HG03135 (cell line): ENCODE measurements at regions not wholly inside any gene's neighbourhood (a gene's known extent, or its start where the extent isn't known, plus 50 kb on each side); places are given as distances from the start of the nearest gene placed in this dataset.
"Not testable (repeated sequence)": the region's sequence is repeated elsewhere in the genome, so short reads cannot be mapped to it uniquely, and the experiment has no call there.

Experiments used
- ATAC-seq: cut with Tn5 transposase; IDR thresholded peaks from one replicate; pipeline ENCODE4 v1.9.1; 2021; ENCODE audit warnings: mild to moderate bottlenecking, moderate library complexity; ENCODE audit not compliant: unreplicated experiment

GRCh38 chr2:57465967-57466366 is 580.6 kb upstream of the VRK2 start:
- no peak for ATAC-seq

GRCh38 chr2:57475391-57475790 is 571.2 kb upstream of the VRK2 start:
- no peak for ATAC-seq

- no peak for ATAC-seq
Observed at GRCh38 chr2:57479981-57480380, 566.6 kb upstream of the VRK2 start.

GRCh38 chr2:57488061-57488460 is 558.5 kb upstream of the VRK2 start:
- no peak for ATAC-seq

GRCh38 chr2:57490741-57491140 is 555.9 kb upstream of the VRK2 start:
- ATAC-seq: no peak

- ATAC-seq: no peak
Observed at GRCh38 chr2:57491213-57491612, 555.4 kb upstream of the VRK2 start.

- ATAC-seq: not testable (repeated sequence)
Observed at GRCh38 chr2:57493966-57494365, 552.6 kb upstream of the VRK2 start.

GRCh38 chr2:57497489-57498096 is 549.0 kb upstream of the VRK2 start:
- peak; percentile 72 for ATAC-seq

- no peak for ATAC-seq
Observed at GRCh38 chr2:57504787-57505186, 541.8 kb upstream of the VRK2 start.

- no peak for ATAC-seq
Observed at GRCh38 chr2:57509189-57509588, 537.4 kb upstream of the VRK2 start.

GRCh38 chr2:57510704-57511103 is 535.9 kb upstream of the VRK2 start:
- ATAC-seq: no peak

GRCh38 chr2:57515366-57515765 is 531.2 kb upstream of the VRK2 start:
- ATAC-seq: no peak

- peak; percentile 66 for ATAC-seq
Observed at GRCh38 chr2:57516698-57517340, 529.8 kb upstream of the VRK2 start.

- ATAC-seq: no peak
Observed at GRCh38 chr2:57523304-57523703, 523.3 kb upstream of the VRK2 start.

- ATAC-seq: no peak
Observed at GRCh38 chr2:57527685-57528084, 518.9 kb upstream of the VRK2 start.

- no peak for ATAC-seq
Observed at GRCh38 chr2:57528499-57528898, 518.1 kb upstream of the VRK2 start.

- no peak for ATAC-seq
Observed at GRCh38 chr2:57534358-57534757, 512.2 kb upstream of the VRK2 start.

GRCh38 chr2:57536535-57537231 is 509.9 kb upstream of the VRK2 start:
- ATAC-seq: peak; percentile 55

- ATAC-seq: no peak
Observed at GRCh38 chr2:57539761-57540160, 506.8 kb upstream of the VRK2 start.

- no peak for ATAC-seq
Observed at GRCh38 chr2:57542081-57542480, 504.5 kb upstream of the VRK2 start.

- no peak for ATAC-seq
Observed at GRCh38 chr2:57543211-57543610, 503.4 kb upstream of the VRK2 start.

GRCh38 chr2:57544624-57545023 is 502.0 kb upstream of the VRK2 start:
- no peak for ATAC-seq
